ENCODE measurements at regions not wholly inside any gene's neighbourhood (a gene's known extent, or its start where the extent isn't known, plus 50 kb on each side); places are given as distances from the start of the nearest gene placed in this dataset.

DNA sequence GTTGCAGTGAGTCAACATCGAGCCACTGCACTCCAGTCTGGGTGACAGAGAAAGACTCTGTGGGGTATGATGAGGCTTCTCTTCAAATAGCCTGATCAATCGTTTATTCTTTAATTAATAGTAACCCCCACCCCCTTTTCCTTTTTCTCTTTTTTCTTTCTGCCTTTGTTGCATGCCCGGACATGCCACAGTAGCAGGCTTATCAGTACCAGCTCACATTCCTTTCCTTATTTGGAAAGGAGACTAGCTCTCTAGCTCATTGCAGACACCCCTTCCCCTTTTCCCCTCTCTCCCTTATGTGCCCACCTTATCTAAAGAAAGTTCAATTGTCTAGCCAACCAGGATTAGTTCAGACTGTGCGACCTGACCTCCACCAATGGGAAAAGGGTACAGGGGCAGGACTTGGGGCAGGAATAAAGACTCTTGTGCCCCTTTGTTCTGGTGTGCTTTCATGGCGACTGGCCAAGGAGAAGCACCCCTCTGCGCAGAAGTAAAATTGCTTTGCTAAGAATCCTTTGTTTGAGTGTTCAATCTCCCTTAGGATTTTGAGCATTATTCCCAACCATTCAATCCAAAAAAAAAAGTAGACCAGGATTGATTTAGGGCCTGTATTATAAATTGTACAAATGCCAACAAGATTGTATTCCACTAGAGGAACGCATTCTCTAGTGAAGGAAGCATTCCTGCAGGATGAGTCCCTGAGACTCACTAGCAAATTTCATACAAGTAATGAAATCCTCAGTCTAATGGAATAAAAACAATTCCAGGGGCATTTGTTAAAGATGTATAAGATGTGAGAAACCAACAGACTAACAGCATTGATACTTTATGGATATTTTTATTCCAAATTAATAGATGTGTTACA, 95.8 kb upstream of the SNRPN start:
- TF ChIP-seq, protein P1, sequence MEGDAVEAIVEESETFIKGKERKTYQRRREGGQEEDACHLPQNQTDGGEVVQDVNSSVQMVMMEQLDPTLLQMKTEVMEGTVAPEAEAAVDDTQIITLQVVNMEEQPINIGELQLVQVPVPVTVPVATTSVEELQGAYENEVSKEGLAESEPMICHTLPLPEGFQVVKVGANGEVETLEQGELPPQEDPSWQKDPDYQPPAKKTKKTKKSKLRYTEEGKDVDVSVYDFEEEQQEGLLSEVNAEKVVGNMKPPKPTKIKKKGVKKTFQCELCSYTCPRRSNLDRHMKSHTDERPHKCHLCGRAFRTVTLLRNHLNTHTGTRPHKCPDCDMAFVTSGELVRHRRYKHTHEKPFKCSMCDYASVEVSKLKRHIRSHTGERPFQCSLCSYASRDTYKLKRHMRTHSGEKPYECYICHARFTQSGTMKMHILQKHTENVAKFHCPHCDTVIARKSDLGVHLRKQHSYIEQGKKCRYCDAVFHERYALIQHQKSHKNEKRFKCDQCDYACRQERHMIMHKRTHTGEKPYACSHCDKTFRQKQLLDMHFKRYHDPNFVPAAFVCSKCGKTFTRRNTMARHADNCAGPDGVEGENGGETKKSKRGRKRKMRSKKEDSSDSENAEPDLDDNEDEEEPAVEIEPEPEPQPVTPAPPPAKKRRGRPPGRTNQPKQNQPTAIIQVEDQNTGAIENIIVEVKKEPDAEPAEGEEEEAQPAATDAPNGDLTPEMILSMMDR (IDR thresholded peaks at IDR 0.05; ENCODE audit: poor library complexity, severe bottlenecking) = no peak
- TF ChIP-seq RAD21 (conservative IDR thresholded peaks at IDR 0.05) = no peak
- TF ChIP-seq, protein P2, sequence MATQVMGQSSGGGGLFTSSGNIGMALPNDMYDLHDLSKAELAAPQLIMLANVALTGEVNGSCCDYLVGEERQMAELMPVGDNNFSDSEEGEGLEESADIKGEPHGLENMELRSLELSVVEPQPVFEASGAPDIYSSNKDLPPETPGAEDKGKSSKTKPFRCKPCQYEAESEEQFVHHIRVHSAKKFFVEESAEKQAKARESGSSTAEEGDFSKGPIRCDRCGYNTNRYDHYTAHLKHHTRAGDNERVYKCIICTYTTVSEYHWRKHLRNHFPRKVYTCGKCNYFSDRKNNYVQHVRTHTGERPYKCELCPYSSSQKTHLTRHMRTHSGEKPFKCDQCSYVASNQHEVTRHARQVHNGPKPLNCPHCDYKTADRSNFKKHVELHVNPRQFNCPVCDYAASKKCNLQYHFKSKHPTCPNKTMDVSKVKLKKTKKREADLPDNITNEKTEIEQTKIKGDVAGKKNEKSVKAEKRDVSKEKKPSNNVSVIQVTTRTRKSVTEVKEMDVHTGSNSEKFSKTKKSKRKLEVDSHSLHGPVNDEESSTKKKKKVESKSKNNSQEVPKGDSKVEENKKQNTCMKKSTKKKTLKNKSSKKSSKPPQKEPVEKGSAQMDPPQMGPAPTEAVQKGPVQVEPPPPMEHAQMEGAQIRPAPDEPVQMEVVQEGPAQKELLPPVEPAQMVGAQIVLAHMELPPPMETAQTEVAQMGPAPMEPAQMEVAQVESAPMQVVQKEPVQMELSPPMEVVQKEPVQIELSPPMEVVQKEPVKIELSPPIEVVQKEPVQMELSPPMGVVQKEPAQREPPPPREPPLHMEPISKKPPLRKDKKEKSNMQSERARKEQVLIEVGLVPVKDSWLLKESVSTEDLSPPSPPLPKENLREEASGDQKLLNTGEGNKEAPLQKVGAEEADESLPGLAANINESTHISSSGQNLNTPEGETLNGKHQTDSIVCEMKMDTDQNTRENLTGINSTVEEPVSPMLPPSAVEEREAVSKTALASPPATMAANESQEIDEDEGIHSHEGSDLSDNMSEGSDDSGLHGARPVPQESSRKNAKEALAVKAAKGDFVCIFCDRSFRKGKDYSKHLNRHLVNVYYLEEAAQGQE (IDR thresholded peaks at IDR 0.05; ENCODE audit: borderline replicate concordance) = no peak
- no peak for TF ChIP-seq EZH2 (IDR thresholded peaks at IDR 0.05; ENCODE audit: borderline replicate concordance, insufficient read depth, low read length, poor library complexity, severe bottlenecking)
- peak; percentile 57 for TF ChIP-seq POLR2AphosphoS5 (IDR thresholded peaks at IDR 0.05)
- TF ChIP-seq EP300 (conservative IDR thresholded peaks at IDR 0.05; ENCODE audit: poor library complexity, severe bottlenecking) = no peak
- no peak for TF ChIP-seq SMC3 (conservative IDR thresholded peaks at IDR 0.05; ENCODE audit: poor library complexity)
- no peak for TF ChIP-seq MXI1 (conservative IDR thresholded peaks at IDR 0.05; ENCODE audit: poor library complexity, severe bottlenecking)

Measured in neural cell (in vitro differentiated cells).